T-helper 1 cell treated with Interleukin-12 subunit alpha and Interleukin-12 subunit beta and Interleukin-4 antibody, amounts not matched to agents 30 μg/mL and 1 μg/mL, for 36 hours (primary cell): ENCODE measurements at regions not wholly inside any gene's neighbourhood (a gene's known extent, or its start where the extent isn't known, plus 50 kb on each side); places are given as distances from the start of the nearest gene placed in this dataset.
"Not testable (repeated sequence)": the region's sequence is repeated elsewhere in the genome, so short reads cannot be mapped to it uniquely, and the experiment has no call there.

ENCODE experiments used
- H3K27ac Mint-ChIP-seq: one replicate; pipeline ENCODE4 v1.8.0; 2021; ENCODE audit warnings: mild to moderate bottlenecking, mixed read lengths
- H3K27me3 Mint-ChIP-seq: one replicate; pipeline ENCODE4 v1.8.0; 2021; ENCODE audit warnings: low read depth, mixed read lengths
- H3K36me3 Mint-ChIP-seq: one replicate; pipeline ENCODE4 v1.8.0; 2021; ENCODE audit warnings: low read depth, mixed read lengths
- H3K4me1 Mint-ChIP-seq: one replicate; pipeline ENCODE4 v1.8.0; 2021; ENCODE audit warnings: low read depth, mixed read lengths
- H3K4me3 Mint-ChIP-seq: one replicate; pipeline ENCODE4 v1.8.0; 2021; ENCODE audit warnings: mild to moderate bottlenecking, moderate library complexity, mixed read lengths
- H3K9me3 Mint-ChIP-seq: one replicate; pipeline ENCODE4 v1.8.0; 2021; ENCODE audit warnings: mixed read lengths

GRCh38 chr6:167667204-167668018 lies 159.3 kb upstream of the AFDN start:
- Mint-ChIP-seq H3K27ac (no peak overlapping the region), H3K4me1 (no peaks in the 10 kb centered on the region), H3K4me3 (no peak overlapping the region), H3K36me3 (peaks cover 7% of the 10 kb centered on the region), H3K9me3 (peaks cover 14% of the 10 kb centered on the region), H3K27me3 (peaks cover 1% of the 10 kb centered on the region)

- H3K27me3 Mint-ChIP-seq = peaks cover 6% of the 10 kb centered on the region
- no peak overlapping the region for H3K4me3 Mint-ChIP-seq
- no peak overlapping the region for H3K27ac Mint-ChIP-seq
- peaks cover 18% of the 10 kb centered on the region for H3K9me3 Mint-ChIP-seq
- peaks cover 10% of the 10 kb centered on the region for H3K36me3 Mint-ChIP-seq
- H3K4me1 Mint-ChIP-seq = no peaks in the 10 kb centered on the region
Measured at GRCh38 chr6:167668019-167668753, 158.5 kb upstream of the AFDN start.

GRCh38 chr6:167668754-167669552 lies 157.8 kb upstream of the AFDN start:
- Mint-ChIP-seq H3K27ac (no peak overlapping the region), H3K9me3 (peaks cover 18% of the 10 kb centered on the region), H3K4me3 (no peak overlapping the region), H3K4me1 (no peaks in the 10 kb centered on the region), H3K27me3 (peaks cover 6% of the 10 kb centered on the region), H3K36me3 (peaks cover 10% of the 10 kb centered on the region)

GRCh38 chr6:167669553-167669849 lies 157.2 kb upstream of the AFDN start:
- Mint-ChIP-seq H3K36me3 (peaks cover 10% of the 10 kb centered on the region), H3K27ac (no peak overlapping the region), H3K4me3 (no peak overlapping the region), H3K4me1 (no peaks in the 10 kb centered on the region), H3K27me3 (peaks cover 10% of the 10 kb centered on the region), H3K9me3 (peaks cover 18% of the 10 kb centered on the region)

- H3K36me3 Mint-ChIP-seq = peaks cover 10% of the 10 kb centered on the region
- H3K27me3 Mint-ChIP-seq = peaks cover 15% of the 10 kb centered on the region
- no peak overlapping the region for H3K4me3 Mint-ChIP-seq
- H3K9me3 Mint-ChIP-seq = peaks cover 18% of the 10 kb centered on the region
- H3K4me1 Mint-ChIP-seq = no peaks in the 10 kb centered on the region
- no peak overlapping the region for H3K27ac Mint-ChIP-seq
Measured at GRCh38 chr6:167669870-167670802, 156.6 kb upstream of the AFDN start.

- H3K4me1 Mint-ChIP-seq = no peaks in the 10 kb centered on the region
- no peak overlapping the region for H3K27ac Mint-ChIP-seq
- no peak overlapping the region for H3K4me3 Mint-ChIP-seq
- H3K9me3 Mint-ChIP-seq = peaks cover 18% of the 10 kb centered on the region
- H3K27me3 Mint-ChIP-seq = peaks cover 22% of the 10 kb centered on the region
- peaks cover 10% of the 10 kb centered on the region for H3K36me3 Mint-ChIP-seq
Measured at GRCh38 chr6:167670938-167671338, 155.8 kb upstream of the AFDN start.

- peaks cover 18% of the 10 kb centered on the region for H3K9me3 Mint-ChIP-seq
- H3K4me3 Mint-ChIP-seq, H3K27ac Mint-ChIP-seq: not testable (repeated sequence)
Measured at GRCh38 chr6:167671379-167671976, 155.2 kb upstream of the AFDN start.

GRCh38 chr6:167671977-167672687 lies 154.6 kb upstream of the AFDN start:
- H3K9me3 Mint-ChIP-seq = peaks cover 18% of the 10 kb centered on the region
- no peaks in the 10 kb centered on the region for H3K4me1 Mint-ChIP-seq
- no peak overlapping the region for H3K4me3 Mint-ChIP-seq
- peaks cover 34% of the 10 kb centered on the region for H3K27me3 Mint-ChIP-seq
- no peak overlapping the region for H3K27ac Mint-ChIP-seq
- peaks cover 10% of the 10 kb centered on the region for H3K36me3 Mint-ChIP-seq

More at GRCh38 chr6:167671379-167671976, 155.2 kb upstream of the AFDN start:
- H3K4me1 Mint-ChIP-seq = not testable (repeated sequence)
- Mint-ChIP-seq H3K27me3 (peaks cover 27% of the 10 kb centered on the region), H3K36me3 (peaks cover 10% of the 10 kb centered on the region)

GRCh38 chr6:167672738-167673137 lies 154.0 kb upstream of the AFDN start:
- Mint-ChIP-seq H3K27me3 (peaks cover 40% of the 10 kb centered on the region), H3K27ac (no peak overlapping the region), H3K4me3 (no peak overlapping the region), H3K4me1 (no peaks in the 10 kb centered on the region), H3K36me3 (peaks cover 10% of the 10 kb centered on the region), H3K9me3 (peaks cover 18% of the 10 kb centered on the region)

GRCh38 chr6:167673946-167674345 lies 152.8 kb upstream of the AFDN start:
- Mint-ChIP-seq H3K4me1 (no peaks in the 10 kb centered on the region), H3K4me3 (no peak overlapping the region), H3K36me3 (peaks cover 10% of the 10 kb centered on the region), H3K9me3 (peaks cover 18% of the 10 kb centered on the region), H3K27ac (no peak overlapping the region), H3K27me3 (peaks cover 52% of the 10 kb centered on the region)

- Mint-ChIP-seq H3K27me3 (peaks cover 58% of the 10 kb centered on the region), H3K4me3 (no peak overlapping the region), H3K9me3 (peaks cover 18% of the 10 kb centered on the region), H3K36me3 (peaks cover 10% of the 10 kb centered on the region), H3K27ac (no peak overlapping the region), H3K4me1 (no peaks in the 10 kb centered on the region)
Measured at GRCh38 chr6:167674486-167674885, 152.2 kb upstream of the AFDN start.

- no peak overlapping the region for H3K27ac Mint-ChIP-seq
- peaks cover 16% of the 10 kb centered on the region for H3K9me3 Mint-ChIP-seq
- H3K4me1 Mint-ChIP-seq = no peaks in the 10 kb centered on the region
- no peak overlapping the region for H3K4me3 Mint-ChIP-seq
- H3K27me3 Mint-ChIP-seq = peaks cover 74% of the 10 kb centered on the region
- peaks cover 10% of the 10 kb centered on the region for H3K36me3 Mint-ChIP-seq
Measured at GRCh38 chr6:167676000-167676665, 150.6 kb upstream of the AFDN start.
